HCT116 (cell line): ENCODE measurements at regions not wholly inside any gene's neighbourhood (a gene's known extent, or its start where the extent isn't known, plus 50 kb on each side); places are given as distances from the start of the nearest gene placed in this dataset.

Experiments
- ATAC-seq: fragments of 200-7000 bp; cut with Tn5 transposase; 2 replicates; pipeline ENCODE4 v1.9.1; 2020; ENCODE audit warnings: mild to moderate bottlenecking, moderate library complexity
- BruUV-seq: library from RNA; stranded (reverse); fragments of 400-500 nt; replicated peaks from 2 replicates; lab custom pipeline; 2021; lab: Mats Ljungman, UMichigan
- CTCF ChIA-PET: fragments of 300-600 bp; sonication (Branson Sonifier 250); formaldehyde crosslinking; loops from one replicate; lab custom pipeline; 2021; ENCODE audit warnings: antibody characterized with exemption; lab: Charles Lee
- POLR2A ChIA-PET: fragments of 300-600, 350-600 bp; sonication (Branson Sonifier 250); formaldehyde crosslinking; loops from one replicate; lab custom pipeline; 2021; ENCODE audit warnings: antibody characterized with exemption; lab: Charles Lee
- RAD21 ChIA-PET, 2 experiments: fragments of 300-600 bp; sonication (Branson Sonifier 250); formaldehyde crosslinking; loops; one replicate each; lab custom pipeline; 2023; ENCODE audit warnings: low total read pairs in 2 of 2; ENCODE audit not compliant: uncharacterized antibody in 2 of 2, unreplicated experiment in 2 of 2, low non-redundant PET in 1 of 2; lab: Charles Lee
- DNase-seq: peaks from one replicate; pipeline ENCODE4 v3.0.0-alpha.2; 2010; ENCODE audit warnings: low read depth, low spot score
- H2AFZ ChIP-seq: fragments of 200-600 bp; shearing (Covaris generic), sonication (generic); 2 replicates; pipeline ENCODE4 v1.6.1; 2017; ENCODE audit warnings: low read depth, mixed run types, mixed read lengths, antibody characterized with exemption, low read length; ENCODE audit not compliant: poor library complexity, severe bottlenecking
- H3K27ac ChIP-seq: 2 replicates; pipeline ENCODE4 v1.5.1; 2012; ENCODE audit warnings: low read depth, low read length
- H3K27me3 ChIP-seq: fragments of 200-600 bp; sonication (generic); 2 replicates; pipeline ENCODE4 v1.6.1; 2016; ENCODE audit warnings: mixed run types, low read length, mixed read lengths; ENCODE audit not compliant: insufficient read depth
- H3K36me3 ChIP-seq, 2 experiments: fragments of 200-500 bp in 1 of 2; fragments of 200-600 bp in 1 of 2; sonication (Bioruptor generic) in 1 of 2; sonication (generic) in 1 of 2; 2 replicates each; pipeline versions ENCODE4 v1.5.1 to v1.6.1; 2014 to 2016; ENCODE audit warnings: low read length in 2 of 2, inconsistent platforms in 1 of 2, mixed read lengths in 1 of 2, mixed run types in 1 of 2; ENCODE audit not compliant: insufficient read depth in 2 of 2, control insufficient read depth in 1 of 2
- H3K4me1 ChIP-seq, 2 experiments: fragments of 200-600 bp in 1 of 2; sonication (generic) in 1 of 2; 2 replicates each; pipeline versions ENCODE4 v1.5.1 to v1.6.1; 2012 to 2017; ENCODE audit warnings: low read length in 2 of 2, inconsistent platforms in 1 of 2, mild to moderate bottlenecking in 1 of 2, mixed read lengths in 1 of 2, mixed run types in 1 of 2, moderate library complexity in 1 of 2; ENCODE audit not compliant: insufficient read depth in 2 of 2, control insufficient read depth in 1 of 2
- H3K4me2 ChIP-seq: fragments of 200-600 bp; sonication (generic); 2 replicates; pipeline ENCODE4 v1.6.1; 2017; ENCODE audit warnings: mixed run types, low read length, mixed read lengths
- H3K4me3 ChIP-seq, 2 experiments: fragments of 200-600 bp in 1 of 2; sonication (generic) in 1 of 2; replicated peaks in 1 of 2; 2 replicates each; pipeline ENCODE4 v1.5.1; 2011 to 2016; ENCODE audit warnings: low read length in 2 of 2, control low read depth in 1 of 2, low read depth in 1 of 2, mild to moderate bottlenecking in 1 of 2, mixed read lengths in 1 of 2, mixed run types in 1 of 2
- H3K79me2 ChIP-seq: fragments of 200-600 bp; sonication (generic); 2 replicates; pipeline ENCODE4 v1.6.1; 2017; ENCODE audit warnings: mild to moderate bottlenecking, mixed run types, low read length, moderate library complexity, mixed read lengths; ENCODE audit not compliant: insufficient read depth
- H3K9ac ChIP-seq: fragments of 200-600 bp; sonication (generic); 2 replicates; pipeline ENCODE4 v1.6.1; 2016; ENCODE audit warnings: low read length, mixed read lengths
- H3K9me2 ChIP-seq: fragments of 200-600 bp; sonication (generic), shearing (Covaris generic); 2 replicates; pipeline ENCODE4 v1.6.1; 2017; ENCODE audit warnings: mixed run types, mild to moderate bottlenecking, moderate library complexity; ENCODE audit not compliant: insufficient read depth
- H3K9me3 ChIP-seq, 2 experiments: fragments of 200-500 bp in 1 of 2; fragments of 200-600 bp in 1 of 2; sonication (Bioruptor generic) in 1 of 2; sonication (generic) in 1 of 2; 2 replicates each; pipeline ENCODE4 v1.6.1; 2014 to 2017; ENCODE audit warnings: low read length in 2 of 2, mixed read lengths in 2 of 2, inconsistent platforms in 1 of 2, low read depth in 1 of 2, mild to moderate bottlenecking in 1 of 2, mixed run types in 1 of 2, moderate library complexity in 1 of 2; ENCODE audit not compliant: control insufficient read depth in 1 of 2, insufficient read depth in 1 of 2
- H4K20me1 ChIP-seq: fragments of 200-600 bp; sonication (generic), shearing (Covaris generic); 2 replicates; pipeline ENCODE4 v1.6.1; 2017; ENCODE audit warnings: mixed run types, mild to moderate bottlenecking, moderate library complexity; ENCODE audit not compliant: insufficient read depth
- CBX3 ChIP-seq: IDR thresholded peaks from 2 replicates; pipeline ENCODE4 v1.6.1; 2012; ENCODE audit warnings: low read depth
- CEBPB ChIP-seq: IDR thresholded peaks from 2 replicates; pipeline ENCODE4 v1.6.1; 2012; ENCODE audit warnings: low read depth
- EGR1 ChIP-seq: IDR thresholded peaks from 2 replicates; pipeline ENCODE4 v1.6.1; 2012; ENCODE audit warnings: low read depth
- JUND ChIP-seq: IDR thresholded peaks from 2 replicates; pipeline ENCODE4 v1.6.1; 2012
- POLR2AphosphoS5 ChIP-seq: IDR thresholded peaks from 2 replicates; pipeline ENCODE4 v1.6.1; 2011; ENCODE audit warnings: mild to moderate bottlenecking, low read depth, low read length, moderate library complexity
- TCF7L2 ChIP-seq: IDR thresholded peaks from 2 replicates; pipeline ENCODE4 v1.7.0; 2011; ENCODE audit warnings: borderline replicate concordance, inconsistent platforms; ENCODE audit not compliant: insufficient read depth, insufficient read length; ENCODE audit errors: extremely low read depth
- YY1 ChIP-seq: IDR thresholded peaks from 2 replicates; pipeline ENCODE4 v1.6.1; 2011; ENCODE audit warnings: low read length, low read depth, moderate library complexity, mild to moderate bottlenecking; ENCODE audit not compliant: insufficient replicate concordance; ENCODE audit errors: extremely low read depth
- intact Hi-C: fragments of 100-400 bp; cut with micrococcal nuclease; formaldehyde crosslinking; loops from 2 replicates; pipeline ENCODE4 v1.10.0; 2022
- TF ChIP-seq, protein P1 (sequence below): IDR thresholded peaks from 2 replicates; pipeline ENCODE4 v1.6.1; 2012
- TF ChIP-seq, protein P2 (sequence below), 3 experiments: fragments of 200-600 bp in 1 of 3; sonication (generic) in 1 of 3; IDR thresholded peaks in 2 of 3; conservative IDR thresholded peaks in 1 of 3; 2 replicates each; pipeline ENCODE4 v1.5.1; 2012 to 2017; ENCODE audit warnings: low read depth in 2 of 3, low read length in 2 of 3, antibody characterized with exemption in 1 of 3, borderline replicate concordance in 1 of 3, control low read depth in 1 of 3, mild to moderate bottlenecking in 1 of 3, mixed read lengths in 1 of 3, mixed run types in 1 of 3, moderate library complexity in 1 of 3; ENCODE audit not compliant: insufficient read depth in 1 of 3

DNA sequence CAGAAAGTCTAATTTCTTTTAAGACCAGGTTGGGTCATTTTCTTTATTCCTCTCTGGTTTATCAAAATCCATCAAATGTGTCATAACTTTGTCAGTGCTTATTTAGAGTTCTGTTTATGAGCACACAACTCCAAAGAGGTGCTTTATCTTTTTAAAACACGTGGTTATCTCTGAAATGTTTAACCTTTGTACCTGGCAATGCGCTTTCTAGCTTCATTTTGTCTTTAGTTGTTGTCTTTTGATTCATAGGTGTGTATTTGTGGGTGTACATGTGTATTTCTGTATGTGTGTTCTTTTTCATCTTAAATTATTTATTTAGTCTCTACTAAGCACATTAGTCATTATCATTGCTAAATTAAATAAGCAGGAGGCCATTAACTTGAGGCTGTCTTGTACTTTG is 251.4 kb downstream of the JRKL start (continued):
- TF ChIP-seq YY1: no peak

DNA sequence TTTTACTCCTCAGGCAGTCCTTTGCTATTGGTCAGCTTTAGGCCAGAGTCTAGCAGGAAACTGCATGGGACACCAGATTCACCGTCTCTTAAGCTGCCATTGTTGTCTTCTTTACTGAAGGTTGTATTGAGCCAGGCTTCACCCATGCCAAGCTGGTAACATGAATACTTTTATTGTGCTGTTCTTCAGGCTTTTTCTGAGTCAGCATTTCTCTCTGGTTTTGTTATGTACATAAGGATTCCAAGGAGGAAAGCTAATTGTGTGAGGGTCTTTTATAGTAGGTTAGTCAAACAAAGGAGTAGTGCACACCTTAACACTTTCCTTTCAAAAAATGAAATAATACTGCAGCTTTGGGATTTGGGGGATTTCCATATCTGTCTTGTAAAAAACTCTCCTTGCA is 252.8 kb downstream of the JRKL start:
- DNase-seq (no peak), ATAC-seq (no peak)
- H3K4me3 ChIP-seq: no peak overlapping the region
- H3K36me3 ChIP-seq: no peaks in the 10 kb centered on the region
- H3K79me2 ChIP-seq: no peaks in the 10 kb centered on the region
- H3K27ac ChIP-seq: no peak overlapping the region
- ChIA-PET POLR2A (no interaction called here), CTCF (no interaction called here), RAD21 (no interaction called here)
- H3K27me3 ChIP-seq: no peaks in the 10 kb centered on the region
- H3K4me2 ChIP-seq: no peak overlapping the region
- no peaks in the 10 kb centered on the region for H3K4me1 ChIP-seq
- no peak overlapping the region for H3K9ac ChIP-seq
- no peak overlapping the region for H2AFZ ChIP-seq
- H4K20me1 ChIP-seq: no peaks in the 10 kb centered on the region
- intact Hi-C loops: no loop called here
- H3K9me3 ChIP-seq: no peaks in the 10 kb centered on the region; a peak in 1 of 4 replicates
- TF ChIP-seq CBX3 (no peak), POLR2AphosphoS5 (no peak), EGR1 (no peak), TCF7L2 (no peak), JUND (no peak), CEBPB (no peak)
- TF ChIP-seq, protein P1, sequence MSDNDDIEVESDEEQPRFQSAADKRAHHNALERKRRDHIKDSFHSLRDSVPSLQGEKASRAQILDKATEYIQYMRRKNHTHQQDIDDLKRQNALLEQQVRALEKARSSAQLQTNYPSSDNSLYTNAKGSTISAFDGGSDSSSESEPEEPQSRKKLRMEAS: no peak
- no TSS peak for BruUV-seq
- no peaks in the 10 kb centered on the region for H3K9me2 ChIP-seq

DNA sequence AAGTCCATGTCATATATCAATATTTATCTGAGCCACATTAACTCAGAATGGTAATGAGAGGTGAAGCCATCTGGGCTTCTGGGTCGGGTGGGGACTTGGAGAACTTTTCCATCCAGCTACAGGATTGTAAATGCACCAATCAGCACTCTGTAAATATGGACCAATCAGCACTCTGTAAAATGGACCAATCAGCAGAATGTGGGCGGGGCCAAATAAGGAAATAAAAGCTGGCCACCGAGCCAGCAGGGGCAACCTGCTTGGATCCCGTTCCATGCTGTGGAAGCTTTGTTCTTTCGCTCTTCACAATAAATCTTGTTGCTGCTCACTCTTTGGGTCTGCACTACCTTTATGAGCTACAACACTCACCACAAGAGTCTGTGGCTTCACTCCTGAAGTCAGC is 253.4 kb downstream of the JRKL start:
- ChIA-PET POLR2A (no interaction called here), RAD21 (no interaction called here), CTCF (interaction anchor here (0.6 kb wide), 1 partner anchor 180 kb away, joined by 3 read pairs; no protein-coding TSS in a partner anchor)
- no peak overlapping the region for H3K4me2 ChIP-seq
- no peaks in the 10 kb centered on the region; a peak in 1 of 4 replicates for H3K9me3 ChIP-seq
- TF ChIP-seq, protein P2, sequence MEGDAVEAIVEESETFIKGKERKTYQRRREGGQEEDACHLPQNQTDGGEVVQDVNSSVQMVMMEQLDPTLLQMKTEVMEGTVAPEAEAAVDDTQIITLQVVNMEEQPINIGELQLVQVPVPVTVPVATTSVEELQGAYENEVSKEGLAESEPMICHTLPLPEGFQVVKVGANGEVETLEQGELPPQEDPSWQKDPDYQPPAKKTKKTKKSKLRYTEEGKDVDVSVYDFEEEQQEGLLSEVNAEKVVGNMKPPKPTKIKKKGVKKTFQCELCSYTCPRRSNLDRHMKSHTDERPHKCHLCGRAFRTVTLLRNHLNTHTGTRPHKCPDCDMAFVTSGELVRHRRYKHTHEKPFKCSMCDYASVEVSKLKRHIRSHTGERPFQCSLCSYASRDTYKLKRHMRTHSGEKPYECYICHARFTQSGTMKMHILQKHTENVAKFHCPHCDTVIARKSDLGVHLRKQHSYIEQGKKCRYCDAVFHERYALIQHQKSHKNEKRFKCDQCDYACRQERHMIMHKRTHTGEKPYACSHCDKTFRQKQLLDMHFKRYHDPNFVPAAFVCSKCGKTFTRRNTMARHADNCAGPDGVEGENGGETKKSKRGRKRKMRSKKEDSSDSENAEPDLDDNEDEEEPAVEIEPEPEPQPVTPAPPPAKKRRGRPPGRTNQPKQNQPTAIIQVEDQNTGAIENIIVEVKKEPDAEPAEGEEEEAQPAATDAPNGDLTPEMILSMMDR (IDR thresholded peaks at IDR 0.05 in 2 of 3, conservative IDR thresholded peaks at IDR 0.05 in 1 of 3; ENCODE audit: borderline replicate concordance in 1 of 3, insufficient read depth in 1 of 3, low read depth in 2 of 3, low read length in 2 of 3): no peak
- intact Hi-C loops: no loop called here
- H3K36me3 ChIP-seq: no peaks in the 10 kb centered on the region
- no peak overlapping the region for H2AFZ ChIP-seq
- no peak overlapping the region for H3K9ac ChIP-seq
- H3K9me2 ChIP-seq: no peaks in the 10 kb centered on the region
- H4K20me1 ChIP-seq: no peaks in the 10 kb centered on the region
- no peaks in the 10 kb centered on the region for H3K27me3 ChIP-seq
- H3K4me1 ChIP-seq: no peaks in the 10 kb centered on the region
- ATAC-seq (no peak), DNase-seq (no peak)
- no peak overlapping the region for H3K4me3 ChIP-seq
- H3K79me2 ChIP-seq: no peaks in the 10 kb centered on the region
- no TSS peak for BruUV-seq
- no peak overlapping the region for H3K27ac ChIP-seq
